GM12864 (cell line): ENCODE measurements at regions not wholly inside any gene's neighbourhood (a gene's known extent, or its start where the extent isn't known, plus 50 kb on each side); places are given as distances from the start of the nearest gene placed in this dataset.

ENCODE experiments used
- DNase-seq: peaks from one replicate; pipeline ENCODE4 v3.0.0-alpha.2; 2011; ENCODE audit warnings: low read depth
- H3K4me3 ChIP-seq: 2 replicates; pipeline ENCODE4 v1.5.1; 2011; ENCODE audit warnings: mild to moderate bottlenecking, low read depth, low read length, control low read depth
- CTCF ChIP-seq: IDR thresholded peaks from 2 replicates; pipeline ENCODE4 v1.5.1; 2011; ENCODE audit warnings: low read depth, mild to moderate bottlenecking, moderate library complexity, low read length, control low read depth, inconsistent platforms; ENCODE audit errors: missing control alignments

DNA sequence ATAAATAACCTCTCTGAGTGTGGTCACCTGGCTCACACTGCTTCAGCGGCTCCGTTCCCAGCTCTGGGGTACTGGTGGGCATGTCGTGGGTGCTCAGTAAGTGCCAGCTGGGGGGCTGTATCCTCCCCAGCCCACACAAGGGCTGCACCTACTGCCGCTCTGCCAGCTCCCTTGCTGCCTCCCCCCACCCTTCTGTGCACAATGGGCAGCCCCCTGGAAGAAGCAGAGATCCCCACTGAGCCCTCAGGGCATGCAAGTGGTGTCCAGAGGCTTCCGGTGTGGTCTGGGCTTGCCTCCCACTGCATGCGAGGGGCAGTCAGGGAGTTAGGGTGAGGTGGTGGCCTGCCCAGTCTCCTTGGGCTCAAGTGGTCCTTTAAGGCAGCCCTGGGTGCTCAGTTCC, 58.3 kb upstream of the TRPM1 start:
- H3K4me3 ChIP-seq: no peak overlapping the region
- TF ChIP-seq CTCF: no peak
- no peak for DNase-seq

- DNase-seq: no peak
- H3K4me3 ChIP-seq: no peak overlapping the region
- TF ChIP-seq CTCF: no peak
Observed at GRCh38 chr15:31160297-31160696, 58.8 kb upstream of the TRPM1 start.

GRCh38 chr15:31160740-31161495, 59.4 kb upstream of the TRPM1 start:
- TF ChIP-seq CTCF: no peak
- no peak overlapping the region for H3K4me3 ChIP-seq
- no peak for DNase-seq

GRCh38 chr15:31161951-31162350, 60.4 kb upstream of the TRPM1 start:
- DNase-seq: no peak
- no peak overlapping the region for H3K4me3 ChIP-seq
- no peak for TF ChIP-seq CTCF

- DNase-seq: no peak
- no peak for TF ChIP-seq CTCF
- no peak overlapping the region for H3K4me3 ChIP-seq
Observed at GRCh38 chr15:31162721-31163510, 61.4 kb upstream of the TRPM1 start.

DNA sequence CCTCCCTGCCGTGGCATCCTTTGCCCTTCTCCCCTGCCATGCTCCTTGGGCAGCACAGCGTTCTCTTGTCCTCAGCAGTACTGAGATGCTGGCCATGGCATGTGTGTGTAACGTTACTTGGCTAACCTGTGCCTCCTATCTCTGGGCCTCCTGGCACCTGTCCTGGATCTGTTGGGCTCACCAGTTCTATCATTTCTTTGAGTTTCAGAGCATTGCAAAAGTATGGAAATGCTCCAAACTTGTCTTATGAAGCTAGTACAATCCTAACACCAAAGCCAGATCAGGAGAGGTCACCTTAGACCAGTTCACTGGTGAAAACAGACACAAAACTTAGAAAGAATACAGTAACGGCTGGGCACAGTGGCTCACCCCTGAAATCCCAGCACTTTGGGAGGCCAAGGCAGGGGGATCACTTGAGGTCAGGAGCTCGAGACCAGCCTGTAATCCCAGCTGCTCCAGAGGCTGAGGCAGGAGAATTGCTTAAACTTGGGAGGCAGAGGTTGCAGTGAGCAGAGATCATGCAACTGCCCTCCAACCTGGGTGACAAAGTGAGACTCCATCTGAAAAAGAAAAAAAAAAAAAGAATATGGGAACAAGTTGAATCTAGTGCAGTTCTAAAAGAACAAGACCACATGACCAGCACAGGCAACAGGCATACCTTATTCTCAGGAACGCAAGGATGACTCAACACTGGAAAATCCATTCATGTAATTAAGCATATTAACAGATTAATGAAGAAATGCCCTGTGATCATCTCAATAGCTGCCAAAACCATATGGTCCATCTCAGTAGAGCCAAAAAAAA, 62.4 kb upstream of the TRPM1 start:
- H3K4me3 ChIP-seq: no peak overlapping the region
- TF ChIP-seq CTCF: no peak
- DNase-seq: no peak
